ENCODE measurements at regions not wholly inside any gene's neighbourhood (a gene's known extent, or its start where the extent isn't known, plus 50 kb on each side); places are given as distances from the start of the nearest gene placed in this dataset.

DNA sequence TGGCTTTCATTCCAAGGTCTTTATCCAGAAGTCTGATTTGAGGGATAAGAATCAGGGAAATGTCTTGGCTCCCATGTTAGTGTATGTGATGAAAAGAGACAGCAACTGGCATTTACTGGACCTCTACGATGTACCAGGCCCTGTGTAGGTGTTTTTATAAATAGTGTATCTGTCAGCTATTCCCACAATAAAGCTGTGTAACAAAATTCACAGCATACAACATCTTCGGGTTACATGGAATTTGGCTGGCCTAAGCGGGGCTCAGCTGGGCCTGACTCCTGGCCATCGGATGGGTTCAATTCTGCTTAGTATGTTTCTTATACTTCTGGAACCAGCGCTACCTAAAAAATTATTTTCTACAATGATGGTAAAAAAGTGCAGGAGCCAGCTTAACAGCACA, 128.2 kb downstream of the SNX5 start:
- Histone ChIP-seq H3K27ac (ENCODE audit: low read length in 2 of 2) (no peak overlapping the region), H3K4me2 (replicated peaks; ENCODE audit: low read depth, low read length, poor library complexity, severe bottlenecking) (no peak overlapping the region), H3K9ac (ENCODE audit: low read length) (no peak overlapping the region), H4K20me1 (ENCODE audit: control insufficient read depth, insufficient read depth, low read length, poor library complexity, severe bottlenecking) (no peaks in the 10 kb centered on the region), H3K9me3 (ENCODE audit: control extremely low read depth in 1 of 3, control insufficient read depth in 2 of 3, insufficient read depth in 1 of 3, low read length in 2 of 3) (peaks cover 0 to 3% (median 2%) of the 10 kb centered on the region in 3 donors), H3K36me3 (replicated peaks in 1 of 2; ENCODE audit: control extremely low read depth in 1 of 2, control insufficient read depth in 1 of 2, extremely low read depth in 1 of 2, insufficient read depth in 2 of 2, low read length in 1 of 2) (no peaks in the 10 kb centered on the region), H3K79me2 (ENCODE audit: control insufficient read depth, insufficient read depth, low read length) (no peaks in the 10 kb centered on the region), H2AFZ (ENCODE audit: insufficient read depth, low read depth, low read length, poor library complexity, severe bottlenecking) (no peak overlapping the region), H3K4me1 (ENCODE audit: control insufficient read depth in 2 of 2, insufficient read depth in 2 of 2, low read length in 2 of 2) (peaks cover 20 to 23% of the 10 kb centered on the region in 2 donors), H3K4me3 (ENCODE audit: control extremely low read depth in 1 of 5, extremely low read depth in 1 of 5, insufficient read depth in 1 of 5, low read depth in 2 of 5, low read length in 4 of 5) (no peak overlapping the region), H3K27me3 (replicated peaks in 1 of 4; ENCODE audit: control extremely low read depth in 1 of 4, control insufficient read depth in 3 of 4, insufficient read depth in 4 of 4, low read length in 3 of 4) (no peaks in the 10 kb centered on the region)
- ATAC-seq (ENCODE audit: low read depth), result no peak
- intact Hi-C loops (cut with micrococcal nuclease), result no loop called here
- ChIA-PET POLR2A (no interaction called here), CTCF (no interaction called here)
- Mint-ChIP-seq H3K4me1 (peaks cover 27% of the 10 kb centered on the region), H3K27me3 (no peaks in the 10 kb centered on the region), H3K9me3 (ENCODE audit: insufficient read depth) (no peaks in the 10 kb centered on the region), H3K4me3 (no peak overlapping the region), H3K27ac (no peak overlapping the region)
- 100% methylated on average over 1 of the region's 5 CpGs for WGBS (ENCODE audit: insufficient coverage)
- TF ChIP-seq, protein P1, sequence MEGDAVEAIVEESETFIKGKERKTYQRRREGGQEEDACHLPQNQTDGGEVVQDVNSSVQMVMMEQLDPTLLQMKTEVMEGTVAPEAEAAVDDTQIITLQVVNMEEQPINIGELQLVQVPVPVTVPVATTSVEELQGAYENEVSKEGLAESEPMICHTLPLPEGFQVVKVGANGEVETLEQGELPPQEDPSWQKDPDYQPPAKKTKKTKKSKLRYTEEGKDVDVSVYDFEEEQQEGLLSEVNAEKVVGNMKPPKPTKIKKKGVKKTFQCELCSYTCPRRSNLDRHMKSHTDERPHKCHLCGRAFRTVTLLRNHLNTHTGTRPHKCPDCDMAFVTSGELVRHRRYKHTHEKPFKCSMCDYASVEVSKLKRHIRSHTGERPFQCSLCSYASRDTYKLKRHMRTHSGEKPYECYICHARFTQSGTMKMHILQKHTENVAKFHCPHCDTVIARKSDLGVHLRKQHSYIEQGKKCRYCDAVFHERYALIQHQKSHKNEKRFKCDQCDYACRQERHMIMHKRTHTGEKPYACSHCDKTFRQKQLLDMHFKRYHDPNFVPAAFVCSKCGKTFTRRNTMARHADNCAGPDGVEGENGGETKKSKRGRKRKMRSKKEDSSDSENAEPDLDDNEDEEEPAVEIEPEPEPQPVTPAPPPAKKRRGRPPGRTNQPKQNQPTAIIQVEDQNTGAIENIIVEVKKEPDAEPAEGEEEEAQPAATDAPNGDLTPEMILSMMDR (IDR thresholded peaks at IDR 0.05), result no peak
- no peak for TF ChIP-seq EZH2 (IDR thresholded peaks at IDR 0.05; ENCODE audit: borderline replicate concordance, insufficient read depth, low read depth, low read length, poor library complexity, severe bottlenecking)
- no peak for DNase-seq

DNA sequence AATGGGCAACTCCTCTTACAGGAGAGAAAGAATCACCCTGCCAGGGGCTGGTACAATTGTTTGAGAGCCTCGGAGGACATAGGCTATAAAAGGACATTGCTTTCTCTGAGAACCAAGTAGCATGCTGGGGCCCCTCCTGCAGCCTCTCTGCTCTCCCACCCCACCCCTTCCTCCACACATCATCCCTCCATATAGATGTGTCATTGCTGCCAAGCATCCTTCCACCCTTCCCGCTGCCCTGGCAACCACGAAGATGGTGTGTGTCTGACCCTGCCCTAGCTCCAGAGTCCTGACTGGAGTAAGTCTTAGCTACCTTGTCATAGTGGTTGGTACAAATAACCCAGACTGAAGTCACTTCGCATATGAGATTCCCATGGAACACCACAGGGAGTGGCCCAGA, 129.7 kb downstream of the SNX5 start:
- intact Hi-C loops (cut with micrococcal nuclease), result no loop called here
- H4K20me1 ChIP-seq (ENCODE audit: control insufficient read depth, insufficient read depth, low read length, poor library complexity, severe bottlenecking), result no peaks in the 10 kb centered on the region
- TF ChIP-seq, protein P1 (IDR thresholded peaks at IDR 0.05), result no peak
- TF ChIP-seq EZH2 (IDR thresholded peaks at IDR 0.05; ENCODE audit: borderline replicate concordance, insufficient read depth, low read depth, low read length, poor library complexity, severe bottlenecking), result no peak
- CTCF ChIA-PET, result no interaction called here
- no peaks in the 10 kb centered on the region for H3K36me3 ChIP-seq (replicated peaks in 1 of 2; ENCODE audit: control extremely low read depth in 1 of 2, control insufficient read depth in 1 of 2, extremely low read depth in 1 of 2, insufficient read depth in 2 of 2, low read length in 1 of 2)
- Mint-ChIP-seq H3K27ac (no peak overlapping the region), H3K9me3 (ENCODE audit: insufficient read depth) (no peaks in the 10 kb centered on the region), H3K27me3 (no peaks in the 10 kb centered on the region), H3K4me1 (peaks cover 14% of the 10 kb centered on the region), H3K4me3 (no peak overlapping the region)
- 94% methylated on average over 4 of the region's 4 CpGs for WGBS (ENCODE audit: insufficient coverage)
- no peak overlapping the region for H3K9ac ChIP-seq (ENCODE audit: low read length)
- no peaks in the 10 kb centered on the region for H3K79me2 ChIP-seq (ENCODE audit: control insufficient read depth, insufficient read depth, low read length)
- POLR2A ChIA-PET, result no interaction called here
- no peak for DNase-seq
- H3K4me2 ChIP-seq (replicated peaks; ENCODE audit: low read depth, low read length, poor library complexity, severe bottlenecking), result no peak overlapping the region
- no peak overlapping the region for H3K27ac ChIP-seq (ENCODE audit: low read length in 2 of 2)
- H3K4me1 ChIP-seq (ENCODE audit: control insufficient read depth in 2 of 2, insufficient read depth in 2 of 2, low read length in 2 of 2), result peaks cover 7 to 9% of the 10 kb centered on the region in 2 donors
- H3K4me3 ChIP-seq (ENCODE audit: control extremely low read depth in 1 of 5, extremely low read depth in 1 of 5, insufficient read depth in 1 of 5, low read depth in 2 of 5, low read length in 4 of 5), result no peak overlapping the region
- peaks cover 0 to 3% (median 2%) of the 10 kb centered on the region in 3 donors for H3K9me3 ChIP-seq (ENCODE audit: control extremely low read depth in 1 of 3, control insufficient read depth in 2 of 3, insufficient read depth in 1 of 3, low read length in 2 of 3)
- H2AFZ ChIP-seq (ENCODE audit: insufficient read depth, low read depth, low read length, poor library complexity, severe bottlenecking), result no peak overlapping the region
- no peak for ATAC-seq (ENCODE audit: low read depth)
- no peaks in the 10 kb centered on the region for H3K27me3 ChIP-seq (replicated peaks in 1 of 4; ENCODE audit: control extremely low read depth in 1 of 4, control insufficient read depth in 3 of 4, insufficient read depth in 4 of 4, low read length in 3 of 4)
